GM12878 (cell line): ENCODE measurements at regions not wholly inside any gene's neighbourhood (a gene's known extent, or its start where the extent isn't known, plus 50 kb on each side); places are given as distances from the start of the nearest gene placed in this dataset.

ENCODE experiments used
- ATAC-seq: fragments of 200-7000 bp; cut with Tn5 transposase; 3 replicates; pipeline ENCODE4 v1.9.1; 2020; ENCODE audit warnings: mild to moderate bottlenecking, moderate library complexity
- BruUV-seq: library from RNA; stranded (reverse); fragments of 400-500 nt; replicated peaks from 2 replicates; lab custom pipeline; 2021; lab: Mats Ljungman, UMichigan
- CTCF ChIA-PET: fragments of 300-600 bp; sonication (Branson Sonifier 250); formaldehyde crosslinking; extraction: SDS; loops from one replicate; lab custom pipeline; 2021; ENCODE audit warnings: inconsistent platforms; lab: Yijun Ruan, JAX
- POLR2A ChIA-PET: fragments of 350-600 bp; formaldehyde crosslinking; extraction: SDS; loops from one replicate; lab custom pipeline; 2021; ENCODE audit warnings: inconsistent platforms; lab: Charles Lee
- RAD21 ChIA-PET: fragments of 300-600 bp; sonication (Branson Sonifier 250); formaldehyde crosslinking; loops from one replicate; lab custom pipeline; 2023; ENCODE audit warnings: antibody characterized with exemption; ENCODE audit not compliant: unreplicated experiment; lab: Charles Lee
- SMC1A ChIA-PET: fragments of 300-600 bp; sonication (Branson Sonifier 250); formaldehyde crosslinking; loops from one replicate; lab custom pipeline; 2023; ENCODE audit not compliant: unreplicated experiment, uncharacterized antibody; lab: Charles Lee
- DNase-seq: peaks from one replicate; pipeline ENCODE4 v3.0.0-alpha.2; 2011; ENCODE audit warnings: low read depth, low spot score
- FAIRE-seq: peaks from 3 replicates; lab custom pipeline; 2011; peaks lifted over from hg19 to GRCh38; lab: Jason Lieb, UNC
- H2AFZ ChIP-seq: 2 replicates; pipeline ENCODE4 v1.6.0; 2011; ENCODE audit warnings: low read depth, low read length, control low read depth; ENCODE audit not compliant: control insufficient read depth
- H3K27ac ChIP-seq: 2 replicates; pipeline ENCODE4 v1.5.1; 2011; ENCODE audit warnings: control low read depth; ENCODE audit not compliant: control insufficient read depth, insufficient read depth
- H3K27me3 ChIP-seq, 2 experiments: replicated peaks in 1 of 2; 2 replicates each; pipeline versions ENCODE4 v1.6.0 to v1.6.1; 2011; ENCODE audit warnings: low read length in 1 of 2; ENCODE audit not compliant: control insufficient read depth in 2 of 2, insufficient read depth in 2 of 2
- H3K36me3 ChIP-seq, 2 experiments: 2 replicates each; pipeline ENCODE4 v1.5.1; 2011; ENCODE audit warnings: low read length in 1 of 2; ENCODE audit not compliant: control insufficient read depth in 2 of 2, insufficient read depth in 2 of 2
- H3K4me1 ChIP-seq: 2 replicates; pipeline ENCODE4 v1.6.1; 2011; ENCODE audit warnings: mild to moderate bottlenecking, low read length, moderate library complexity, mixed read lengths; ENCODE audit not compliant: control insufficient read depth, insufficient read depth
- H3K4me2 ChIP-seq: 2 replicates; pipeline ENCODE4 v1.6.0; 2011; ENCODE audit warnings: control low read depth; ENCODE audit not compliant: control insufficient read depth, insufficient read depth
- H3K4me3 ChIP-seq: fragments of 200-600 bp; sonication (generic); 2 replicates; pipeline ENCODE4 v1.5.1; 2016
- H3K79me2 ChIP-seq: 2 replicates; pipeline ENCODE4 v1.6.0; 2011; ENCODE audit warnings: low read length; ENCODE audit not compliant: control insufficient read depth, insufficient read depth
- H3K9ac ChIP-seq: 2 replicates; pipeline ENCODE4 v1.8.0; 2011; ENCODE audit warnings: low read length, control low read depth, mixed read lengths; ENCODE audit not compliant: control insufficient read depth, insufficient read depth
- H3K9me3 ChIP-seq: replicated peaks from 3 replicates; pipeline ENCODE4 v1.5.1; 2011; ENCODE audit warnings: mild to moderate bottlenecking, low read length; ENCODE audit not compliant: control insufficient read depth, insufficient read depth
- H4K20me1 ChIP-seq: 2 replicates; pipeline ENCODE4 v1.6.0; 2011; ENCODE audit not compliant: control insufficient read depth, insufficient read depth
- CREB1 ChIP-seq: IDR thresholded peaks from 2 replicates; pipeline ENCODE4 v1.6.1; 2012; ENCODE audit warnings: low read depth, mild to moderate bottlenecking, inconsistent platforms
- MLLT1 ChIP-seq: fragments of 450-650 bp; IDR thresholded peaks from 2 replicates; pipeline ENCODE4 v1.6.1; 2016; ENCODE audit warnings: mild to moderate bottlenecking
- POLR2AphosphoS2 ChIP-seq: IDR thresholded peaks from 2 replicates; pipeline ENCODE4 v1.6.1; 2011; ENCODE audit warnings: low read depth, mild to moderate bottlenecking, low read length, improper control_type of control experiment, moderate library complexity
- RAD21 ChIP-seq: IDR thresholded peaks from 2 replicates; pipeline ENCODE4 v1.6.1; 2011; ENCODE audit warnings: mild to moderate bottlenecking, low read depth, low read length, moderate library complexity; ENCODE audit not compliant: insufficient read depth
- RELB ChIP-seq: fragments of 450-650 bp; IDR thresholded peaks from 2 replicates; pipeline ENCODE4 v1.6.1; 2017; ENCODE audit warnings: low read depth, mild to moderate bottlenecking, moderate library complexity
- SMC3 ChIP-seq: IDR thresholded peaks from 2 replicates; pipeline ENCODE4 v1.6.1; 2011; ENCODE audit warnings: low read length, improper control_type of control experiment, borderline replicate concordance
- WGBS: methylation state at CpG from one replicate; pipeline ENCODE4 v1.1.6; 2016; ENCODE audit warnings: low lambda C conversion rate; ENCODE audit not compliant: insufficient replicate concordance, insufficient coverage; ENCODE audit errors: missing lambda C conversion rate; 5-methylcytosine and 5-hydroxymethylcytosine counted together
- in situ Hi-C: fragments of 300-500 bp; cut with MboI; formaldehyde crosslinking; loops from 9 replicates; pipeline ENCODE4 v1.14.3; 2018; ENCODE audit warnings: mixed read lengths
- intact Hi-C: fragments of 100-400 bp; cut with micrococcal nuclease; formaldehyde crosslinking; loops from one replicate; pipeline ENCODE4 v1.14.2; 2022; ENCODE audit not compliant: unreplicated experiment
- TF ChIP-seq, protein P1 (sequence below): IDR thresholded peaks from 2 replicates; pipeline ENCODE4 v1.6.1; 2012; ENCODE audit warnings: low read depth, low read length, improper control_type of control experiment
- TF ChIP-seq, protein P2 (sequence below): fragments of 450-650 bp; IDR thresholded peaks from 2 replicates; pipeline ENCODE4 v1.6.1; 2014; ENCODE audit warnings: mild to moderate bottlenecking
- TF ChIP-seq, protein P3 (sequence below), 3 experiments: IDR thresholded peaks in 2 of 3; conservative IDR thresholded peaks in 1 of 3; 2 replicates each; pipeline ENCODE4 v1.5.1; 2011; ENCODE audit warnings: low read depth in 3 of 3, low read length in 3 of 3, mild to moderate bottlenecking in 3 of 3, control low read depth in 2 of 3, moderate library complexity in 2 of 3, inconsistent platforms in 1 of 3, mixed read lengths in 1 of 3; ENCODE audit not compliant: control insufficient read depth in 2 of 3, insufficient read depth in 1 of 3; ENCODE audit errors: extremely low read depth in 1 of 3

DNA sequence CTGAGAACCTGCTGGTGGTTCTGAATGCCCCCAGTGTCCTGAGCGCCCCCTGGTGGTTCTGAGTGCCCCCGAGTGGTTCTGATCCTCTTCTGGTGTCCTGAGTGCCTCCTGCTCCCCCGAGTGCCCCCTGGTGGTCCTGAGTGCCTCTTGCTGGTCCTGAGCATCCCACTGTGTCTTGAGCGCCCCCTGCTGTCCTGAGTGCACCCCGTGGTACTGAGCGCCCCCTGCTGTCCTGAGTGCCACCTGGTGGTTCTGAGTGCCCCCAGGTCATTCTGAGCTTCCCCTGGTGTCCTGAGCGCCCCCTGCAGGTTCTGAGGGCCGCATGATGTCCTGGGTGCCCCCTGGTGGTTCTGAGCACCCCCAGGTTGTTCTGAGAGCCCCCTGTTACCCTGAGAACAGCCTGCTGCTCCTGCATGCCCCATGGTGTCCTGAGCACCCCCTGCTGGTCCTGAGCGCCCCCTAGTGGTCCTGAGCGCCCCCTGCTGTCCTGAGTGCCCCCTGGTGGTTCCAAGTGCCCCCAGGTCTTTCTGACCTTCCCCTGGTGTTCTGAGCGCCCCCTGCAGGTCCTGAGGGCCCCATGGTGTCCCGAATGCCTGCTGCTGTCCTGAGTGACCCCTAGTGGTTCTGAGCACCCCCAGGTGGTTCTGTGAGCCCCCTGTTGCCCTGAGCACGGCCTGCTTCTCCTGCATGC is 1165.4 kb downstream of the TMEM121 start (continued):
- TF ChIP-seq RELB (no peak), POLR2AphosphoS2 (no peak)
- TF ChIP-seq, protein P1, sequence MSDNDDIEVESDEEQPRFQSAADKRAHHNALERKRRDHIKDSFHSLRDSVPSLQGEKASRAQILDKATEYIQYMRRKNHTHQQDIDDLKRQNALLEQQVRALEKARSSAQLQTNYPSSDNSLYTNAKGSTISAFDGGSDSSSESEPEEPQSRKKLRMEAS = peak; percentile 45; the same call in 1 of the 2 replicates
- TF ChIP-seq, protein P2, sequence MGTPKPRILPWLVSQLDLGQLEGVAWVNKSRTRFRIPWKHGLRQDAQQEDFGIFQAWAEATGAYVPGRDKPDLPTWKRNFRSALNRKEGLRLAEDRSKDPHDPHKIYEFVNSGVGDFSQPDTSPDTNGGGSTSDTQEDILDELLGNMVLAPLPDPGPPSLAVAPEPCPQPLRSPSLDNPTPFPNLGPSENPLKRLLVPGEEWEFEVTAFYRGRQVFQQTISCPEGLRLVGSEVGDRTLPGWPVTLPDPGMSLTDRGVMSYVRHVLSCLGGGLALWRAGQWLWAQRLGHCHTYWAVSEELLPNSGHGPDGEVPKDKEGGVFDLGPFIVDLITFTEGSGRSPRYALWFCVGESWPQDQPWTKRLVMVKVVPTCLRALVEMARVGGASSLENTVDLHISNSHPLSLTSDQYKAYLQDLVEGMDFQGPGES = no peak

DNA sequence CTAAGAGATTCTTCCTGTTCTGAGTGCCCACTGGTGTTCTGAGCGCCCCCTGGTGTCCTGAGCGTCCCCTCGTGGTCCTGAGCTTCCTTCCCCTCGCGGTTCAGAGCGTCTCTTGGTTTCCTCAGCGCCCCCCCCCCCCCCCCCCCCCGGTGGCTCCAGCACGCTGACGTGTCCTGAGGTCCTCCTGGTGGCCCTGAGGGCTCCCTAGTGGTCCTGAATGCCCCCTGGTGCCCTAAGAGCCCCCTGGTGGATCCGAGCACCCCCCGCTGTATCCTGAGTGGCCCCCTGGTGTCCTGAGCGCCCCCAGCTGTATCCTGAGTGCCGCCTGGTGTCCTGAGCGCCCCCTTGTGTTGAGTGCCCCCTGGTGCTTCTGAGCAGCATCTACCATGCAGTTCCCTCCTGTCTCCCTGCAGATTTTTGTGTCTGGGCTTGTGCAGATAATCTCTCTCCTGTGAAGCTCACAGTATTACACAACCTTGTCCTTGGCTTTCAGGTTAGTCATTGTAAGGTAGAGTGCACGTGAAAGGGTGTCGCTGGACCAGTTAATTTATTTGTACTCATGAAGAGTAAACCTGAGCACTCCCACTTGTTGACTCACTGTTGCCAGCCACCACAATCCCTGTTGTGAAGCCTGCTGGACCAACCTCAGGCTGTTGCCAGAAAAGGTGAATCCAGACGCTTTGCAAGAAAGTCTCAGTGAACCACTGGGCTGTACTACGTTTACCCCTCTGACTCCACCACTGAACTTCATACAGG is 1168.4 kb downstream of the TMEM121 start:
- 3% methylated on average over 14 of the region's 19 CpGs for WGBS
- in situ Hi-C loops = no loop called here
- Histone ChIP-seq H2AFZ (peak overlapping the region; percentile 81), H3K79me2 (no peaks in the 10 kb centered on the region), H3K9ac (no peak overlapping the region), H3K4me3 (no peak overlapping the region), H3K4me2 (no peak overlapping the region), H3K27me3 (no peaks in the 10 kb centered on the region), H3K4me1 (peaks cover 6% of the 10 kb centered on the region), H3K36me3 (no peaks in the 10 kb centered on the region), H4K20me1 (no peaks in the 10 kb centered on the region), H3K9me3 (no peaks in the 10 kb centered on the region), H3K27ac (peak overlapping the region; percentile 18; the same call in 1 of the 2 replicates)
- ChIA-PET RAD21 (interaction anchor here (0.6 kb wide), 2 partner anchors 94 to 164 kb away, joined by 3 to 4 read pairs; no protein-coding TSS in a partner anchor), CTCF (interaction anchor here (0.6 to 3.4 kb wide), 15 partner anchors 11 to 277 kb away, joined by 3 to 20 read pairs (median 4); no protein-coding TSS in a partner anchor), POLR2A (no interaction called here), SMC1A (no interaction called here)
- DNase-seq (no peak), FAIRE-seq (peak; percentile 66), ATAC-seq (peak; percentile 28)
- 0 out of 2 replicates have a peak, but pooled peaks have one; percentile 6 for TF ChIP-seq SMC3
- 0 out of 2 replicates have a peak, but pooled peaks have one; percentile 16 for TF ChIP-seq RAD21
- TF ChIP-seq, protein P3, sequence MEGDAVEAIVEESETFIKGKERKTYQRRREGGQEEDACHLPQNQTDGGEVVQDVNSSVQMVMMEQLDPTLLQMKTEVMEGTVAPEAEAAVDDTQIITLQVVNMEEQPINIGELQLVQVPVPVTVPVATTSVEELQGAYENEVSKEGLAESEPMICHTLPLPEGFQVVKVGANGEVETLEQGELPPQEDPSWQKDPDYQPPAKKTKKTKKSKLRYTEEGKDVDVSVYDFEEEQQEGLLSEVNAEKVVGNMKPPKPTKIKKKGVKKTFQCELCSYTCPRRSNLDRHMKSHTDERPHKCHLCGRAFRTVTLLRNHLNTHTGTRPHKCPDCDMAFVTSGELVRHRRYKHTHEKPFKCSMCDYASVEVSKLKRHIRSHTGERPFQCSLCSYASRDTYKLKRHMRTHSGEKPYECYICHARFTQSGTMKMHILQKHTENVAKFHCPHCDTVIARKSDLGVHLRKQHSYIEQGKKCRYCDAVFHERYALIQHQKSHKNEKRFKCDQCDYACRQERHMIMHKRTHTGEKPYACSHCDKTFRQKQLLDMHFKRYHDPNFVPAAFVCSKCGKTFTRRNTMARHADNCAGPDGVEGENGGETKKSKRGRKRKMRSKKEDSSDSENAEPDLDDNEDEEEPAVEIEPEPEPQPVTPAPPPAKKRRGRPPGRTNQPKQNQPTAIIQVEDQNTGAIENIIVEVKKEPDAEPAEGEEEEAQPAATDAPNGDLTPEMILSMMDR (IDR thresholded peaks at IDR 0.05 in 2 of 3, conservative IDR thresholded peaks at IDR 0.05 in 1 of 3; ENCODE audit: control insufficient read depth in 2 of 3, extremely low read depth in 1 of 3, insufficient read depth in 1 of 3, low read depth in 3 of 3, low read length in 3 of 3) = peak; percentile 66 to 75 (median 68)
- TF ChIP-seq CREB1 = peak; percentile 15; the same call in 1 of the 2 replicates
- no peak for TF ChIP-seq MLLT1
- intact Hi-C loops = no loop called here
- no TSS peak for BruUV-seq
